Stimulated activated CD8-positive, alpha-beta memory T cell treated with anti-CD3 and anti-CD28 coated beads, Interleukin-2, amount 100 ng/mL, for 1 hour (primary cell): ENCODE measurements at regions not wholly inside any gene's neighbourhood (a gene's known extent, or its start where the extent isn't known, plus 50 kb on each side); places are given as distances from the start of the nearest gene placed in this dataset.
"Not testable (repeated sequence)": the region's sequence is repeated elsewhere in the genome, so short reads cannot be mapped to it uniquely, and the experiment has no call there.

Experiments used
- DNase-seq, 2 donors: peaks; one replicate each; pipeline ENCODE4 v3.0.0-alpha.2; 2020; ENCODE audit warnings: low read depth in 2 of 2

DNA sequence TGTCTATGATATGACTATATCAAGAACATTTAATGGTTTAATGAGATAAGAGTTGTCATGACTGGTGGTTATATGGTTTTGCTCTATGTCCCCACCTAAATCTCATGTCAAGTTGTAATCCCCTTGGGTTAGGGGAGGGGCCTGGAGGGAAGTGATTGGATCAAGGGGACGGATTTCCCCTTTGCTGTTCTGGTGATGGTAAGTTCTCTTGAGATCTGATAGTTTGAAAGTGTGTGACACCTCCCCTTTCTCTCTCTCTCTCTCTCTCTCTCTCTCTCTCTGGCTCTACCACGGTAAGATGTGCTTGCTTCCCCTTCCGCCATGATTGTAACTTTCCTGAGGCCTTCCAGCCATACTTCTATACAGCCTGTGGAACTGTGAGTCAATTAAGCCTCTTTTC is 803.4 kb downstream of the TRIML1 start:
- DNase-seq = no peak

DNA sequence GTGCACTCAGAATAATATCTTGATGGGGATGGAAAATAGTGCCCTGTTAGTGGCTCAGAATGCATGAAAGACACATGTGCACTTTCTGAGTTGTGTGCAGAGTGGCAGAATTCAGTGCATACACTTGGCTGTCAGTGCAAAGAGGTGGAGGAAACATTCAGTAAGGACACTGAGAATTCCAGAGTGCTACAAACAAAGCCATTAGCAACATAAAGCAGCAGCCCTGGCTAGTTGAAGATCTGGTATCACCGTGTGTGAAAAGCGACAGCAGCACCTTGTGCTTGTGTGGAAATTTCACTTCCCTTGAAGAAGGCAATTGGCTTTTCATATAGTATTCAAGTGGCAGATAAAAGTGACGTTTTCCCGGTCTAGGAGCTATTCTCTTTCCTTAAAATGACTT is 810.4 kb downstream of the TRIML1 start:
- no peak for DNase-seq

DNA sequence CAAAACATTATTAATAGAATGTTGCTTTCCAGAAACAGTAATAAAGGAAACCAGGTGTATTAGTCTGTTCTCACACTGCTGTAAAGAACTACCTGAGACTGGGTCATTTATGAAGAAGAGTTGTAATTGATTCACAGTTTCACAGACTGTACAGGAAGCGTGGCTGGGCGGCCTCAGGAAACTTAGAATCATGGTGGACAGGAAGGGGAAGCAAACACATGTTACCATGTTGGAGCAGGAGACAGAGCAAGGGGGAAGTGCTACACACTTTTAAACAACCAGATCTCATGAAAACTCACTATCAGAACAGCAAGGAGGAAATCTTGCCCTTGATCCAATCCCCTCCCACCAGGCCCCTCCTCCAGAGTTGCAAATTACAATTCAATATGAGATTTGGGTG is 815.8 kb downstream of the TRIML1 start:
- no peak for DNase-seq

DNA sequence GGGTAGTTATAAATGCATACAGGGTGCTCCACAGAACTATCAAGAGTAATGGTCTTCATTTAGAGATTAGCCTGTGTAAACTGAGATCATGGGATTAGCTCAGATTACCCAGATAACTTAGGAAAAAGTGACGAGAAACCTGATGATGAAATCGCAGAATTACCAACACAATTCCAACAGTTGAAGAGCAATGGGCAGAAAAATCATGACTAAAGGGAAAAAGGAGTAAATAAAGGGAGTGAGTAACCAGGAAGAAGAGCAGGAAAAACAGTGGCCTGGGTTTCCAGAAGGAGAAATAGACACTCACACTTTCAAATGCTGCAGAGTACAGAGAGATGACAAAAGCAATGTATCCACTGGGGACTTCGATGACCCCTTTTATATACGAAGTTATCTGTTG is 817.3 kb downstream of the TRIML1 start:
- DNase-seq = no peak

DNA sequence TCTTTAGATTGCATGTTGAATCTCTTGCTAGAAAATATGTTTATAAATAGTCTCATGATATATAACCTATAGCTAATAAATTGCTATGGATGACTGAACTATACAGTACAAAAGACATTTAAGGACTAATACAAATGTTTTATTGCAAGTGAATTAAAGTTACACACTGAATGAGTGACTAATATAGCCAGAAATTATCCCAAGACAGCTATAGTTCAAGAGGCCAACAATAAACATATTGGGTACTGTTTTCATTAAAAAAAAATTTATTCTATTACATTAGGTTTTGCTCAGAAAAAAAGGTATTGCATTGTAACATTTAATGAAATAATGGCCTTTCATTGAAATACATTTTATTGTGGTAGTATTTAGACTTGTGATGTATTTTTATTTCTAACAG is 819.1 kb downstream of the TRIML1 start:
- DNase-seq = no peak

DNA sequence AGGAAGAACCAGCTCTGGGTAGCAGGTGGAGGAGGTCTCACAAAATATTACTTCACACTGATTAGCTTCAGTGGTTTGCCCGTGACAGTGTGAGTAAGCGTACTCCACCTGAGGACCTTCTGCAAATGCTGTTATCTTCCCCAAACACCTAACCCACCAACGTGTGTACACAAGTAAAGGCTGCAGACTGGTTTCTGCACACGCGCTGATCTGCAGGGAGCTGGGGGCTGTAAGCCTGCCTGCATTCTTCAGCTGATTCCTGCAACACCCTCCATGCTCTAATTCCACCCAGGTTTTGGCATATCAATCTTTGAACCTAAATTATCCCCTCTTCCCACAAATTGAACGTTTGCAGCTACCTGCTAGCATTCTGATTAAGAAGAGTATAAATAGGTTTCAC is 820.2 kb downstream of the TRIML1 start:
- no peak for DNase-seq

DNA sequence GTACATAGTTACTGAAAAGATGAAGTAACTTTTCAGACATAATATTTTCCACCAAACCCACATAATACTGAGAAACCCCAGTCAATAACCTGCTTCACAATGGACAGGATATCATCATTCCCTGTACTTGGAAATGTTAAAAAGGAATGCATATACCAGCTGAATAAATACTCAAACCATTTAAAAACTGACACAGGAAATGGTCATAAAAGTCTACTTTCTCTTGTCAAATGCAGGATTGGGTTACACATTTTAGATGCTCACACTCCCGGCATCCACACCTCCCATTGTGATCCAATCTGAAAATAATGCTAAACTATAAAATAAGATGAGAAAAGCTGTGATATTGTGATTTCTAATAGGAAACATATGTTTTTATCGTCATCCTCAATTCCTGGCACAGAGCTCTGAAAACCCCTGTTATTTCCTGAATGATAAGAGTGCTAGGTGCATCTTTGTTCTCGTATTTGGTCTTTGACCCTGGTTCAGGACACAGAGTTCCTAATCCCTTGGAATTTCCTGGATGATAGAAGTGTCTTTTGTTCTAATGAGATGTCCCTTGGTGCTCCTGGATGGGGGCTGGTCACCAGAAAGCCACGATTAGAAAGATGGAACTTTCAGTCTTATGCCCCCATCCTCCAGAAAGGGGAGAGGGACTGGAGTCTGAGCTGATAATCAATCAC is 821.3 kb downstream of the TRIML1 start:
- no peak for DNase-seq

DNA sequence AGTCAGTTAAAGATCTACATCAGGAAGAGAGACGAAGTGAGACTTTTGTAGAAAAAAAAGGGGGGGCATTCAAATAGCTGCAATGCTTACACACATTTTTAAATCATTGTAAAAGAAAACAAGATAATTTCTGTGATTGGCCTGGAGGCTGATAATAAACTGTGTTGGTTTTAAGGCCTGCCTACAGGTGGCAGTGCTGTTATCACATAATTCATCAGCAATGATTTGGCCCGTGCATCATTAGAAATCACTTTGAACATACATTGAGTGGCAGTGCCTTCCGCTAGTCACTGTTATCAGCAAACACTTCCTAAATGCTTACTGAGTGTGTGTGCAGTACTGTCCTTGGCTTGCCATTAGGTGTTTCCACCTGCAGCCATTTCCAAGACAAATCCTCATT is 831.9 kb downstream of the TRIML1 start:
- DNase-seq = no peak

DNA sequence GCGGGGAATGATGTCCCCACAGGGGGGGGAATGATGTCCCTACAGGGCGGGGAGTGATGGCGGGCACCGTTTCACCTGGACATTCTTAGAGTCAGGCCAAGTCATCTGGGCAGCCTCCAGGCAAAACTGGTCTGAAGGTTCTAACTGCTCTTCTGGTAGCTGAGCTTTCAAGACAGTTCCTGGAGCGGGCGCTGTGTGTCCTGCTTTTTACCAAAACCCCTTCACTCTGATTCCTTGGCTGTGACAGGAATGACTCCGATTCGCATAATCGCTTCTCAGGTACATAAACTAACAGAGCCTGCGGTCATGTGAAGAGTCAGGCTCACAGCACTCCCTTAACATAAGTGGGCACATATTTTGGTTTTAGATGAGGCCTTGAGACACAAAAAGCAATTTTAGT is 836.0 kb downstream of the TRIML1 start:
- DNase-seq = no peak

DNA sequence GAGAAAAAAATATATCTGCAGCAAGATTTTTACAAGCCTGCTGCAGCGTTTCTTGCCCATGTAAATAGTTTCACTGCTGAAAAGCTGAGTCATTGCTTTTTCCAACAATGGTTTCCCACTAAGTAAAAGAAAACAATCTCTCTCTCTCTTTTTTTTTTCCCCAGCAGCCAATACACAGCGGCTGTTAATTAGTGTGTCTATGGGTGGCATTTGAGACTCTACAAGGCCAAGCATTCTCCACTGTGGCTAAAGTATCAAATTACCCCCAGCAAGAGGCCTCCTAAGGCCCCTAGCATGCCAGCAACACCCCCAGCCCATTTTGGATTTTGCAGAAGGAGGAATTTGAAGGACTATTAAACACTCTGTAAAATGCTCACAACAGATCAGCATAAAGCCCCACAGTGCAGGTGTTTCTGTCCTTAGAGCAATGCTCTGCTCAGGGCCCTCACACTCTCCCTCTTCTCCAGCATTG is 837.4 kb downstream of the TRIML1 start:
- DNase-seq = no peak

DNA sequence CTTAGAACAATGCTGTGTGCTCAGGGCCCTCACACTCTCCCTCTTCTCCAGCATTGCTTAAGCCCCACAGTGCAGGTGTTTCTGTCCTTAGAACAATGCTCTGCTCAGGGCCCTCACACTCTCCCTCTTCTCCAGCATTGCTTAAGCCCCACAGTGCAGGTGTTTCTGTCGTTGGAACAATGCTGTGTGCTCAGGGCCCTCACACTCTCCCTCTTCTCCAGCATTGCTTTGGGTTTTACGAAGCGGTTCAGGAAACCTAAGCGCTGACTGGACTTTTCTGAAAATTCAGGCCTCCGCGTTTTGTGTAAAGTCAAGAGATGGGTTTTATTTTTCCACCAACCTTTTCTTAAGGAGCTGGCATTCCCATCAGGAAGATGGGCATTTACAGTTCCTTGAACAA is 838.0 kb downstream of the TRIML1 start:
- not testable (repeated sequence) for DNase-seq

DNA sequence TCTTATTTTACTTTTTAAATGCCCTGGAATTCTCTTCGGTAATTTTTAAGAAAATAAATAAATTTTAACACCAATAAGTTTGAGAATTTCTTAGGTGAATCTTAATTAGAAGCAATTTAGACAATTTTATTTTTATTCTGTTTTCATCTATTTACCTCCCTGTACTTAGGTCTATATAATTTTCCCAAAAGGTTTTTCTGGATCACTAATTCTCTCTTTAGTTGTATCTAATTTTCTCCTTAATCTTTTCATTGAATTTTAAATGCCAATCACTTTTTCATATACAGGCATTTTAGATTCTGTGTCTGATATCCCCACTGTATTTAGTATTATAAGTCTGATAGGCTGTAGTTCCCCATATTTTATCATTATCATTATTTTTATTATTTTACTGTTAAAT is 845.3 kb downstream of the TRIML1 start:
- DNase-seq = no peak

DNA sequence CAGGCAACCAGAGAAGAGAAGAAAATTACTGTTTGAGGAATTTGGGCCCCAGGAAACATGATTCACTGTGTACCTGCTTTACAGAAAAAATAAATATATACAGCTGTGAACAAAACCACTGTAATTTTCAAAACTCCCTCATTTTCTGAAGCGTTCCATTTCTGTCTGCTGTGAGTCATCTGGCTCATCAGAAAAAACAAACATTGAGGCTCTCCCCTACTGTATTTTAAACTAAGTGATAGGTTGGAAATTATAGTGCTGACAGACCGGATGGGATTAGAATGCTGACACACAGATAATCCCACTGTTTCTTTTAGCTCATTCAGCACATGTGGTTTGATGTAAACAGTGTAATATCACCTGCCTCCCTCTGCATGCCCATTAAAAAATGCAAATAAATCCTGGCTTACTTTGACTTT is 847.0 kb downstream of the TRIML1 start:
- DNase-seq = no peak

DNA sequence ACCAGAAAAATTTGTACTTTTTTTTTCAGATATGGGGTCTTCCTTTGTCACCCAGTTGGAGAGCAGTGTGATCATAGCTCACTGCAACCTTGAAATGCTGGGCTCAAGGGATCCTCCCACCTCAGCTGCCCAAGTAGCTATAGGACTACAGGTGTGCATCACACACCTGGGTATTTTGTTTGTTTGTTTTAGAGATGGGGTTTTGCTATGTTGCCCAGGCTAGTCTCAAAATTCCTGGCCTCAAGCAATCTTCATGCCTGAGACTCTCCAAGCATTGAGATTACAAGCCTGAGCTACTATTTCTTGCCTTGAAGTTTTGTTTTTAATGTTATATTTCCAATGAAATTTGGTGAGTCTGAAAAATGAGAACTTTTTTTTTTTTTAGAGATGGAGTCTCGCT is 847.8 kb downstream of the TRIML1 start:
- DNase-seq = no peak

DNA sequence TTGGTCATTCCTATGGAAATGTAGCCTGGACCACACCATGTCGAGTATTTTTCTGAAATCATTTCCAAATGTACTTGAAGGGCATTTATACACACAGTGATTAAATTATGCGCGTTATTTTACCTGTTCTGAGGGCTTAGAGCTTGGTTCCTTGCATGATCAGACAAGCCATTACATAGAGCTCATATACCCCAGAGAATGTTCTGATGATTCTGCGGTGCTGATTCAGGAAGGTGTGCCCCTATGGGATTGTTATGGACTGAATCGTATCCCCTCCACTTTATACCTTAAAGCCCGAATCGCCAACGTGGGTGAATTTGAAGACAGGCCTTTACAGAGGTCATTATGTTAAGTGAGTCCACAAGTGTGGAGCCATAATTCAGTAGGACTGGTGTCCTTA is 848.9 kb downstream of the TRIML1 start:
- DNase-seq = no peak

DNA sequence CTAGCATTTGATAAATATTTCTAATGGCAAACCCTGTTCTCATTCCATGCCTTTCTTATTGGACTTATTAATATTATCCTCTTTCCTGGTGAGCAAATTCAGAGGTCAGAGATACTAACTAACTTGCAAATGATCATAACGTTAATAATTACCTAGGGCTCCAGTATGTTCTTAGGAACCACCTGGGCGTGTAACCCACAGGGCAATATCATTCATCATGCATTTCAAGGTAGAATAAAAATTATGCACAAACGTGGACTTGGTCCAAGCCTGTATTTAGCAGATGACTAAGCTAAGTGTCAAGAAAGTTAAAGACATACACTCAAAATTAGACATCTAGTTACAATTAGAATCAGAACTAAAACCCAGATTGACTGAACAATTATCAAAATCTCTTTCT is 850.1 kb downstream of the TRIML1 start:
- DNase-seq = no peak

DNA sequence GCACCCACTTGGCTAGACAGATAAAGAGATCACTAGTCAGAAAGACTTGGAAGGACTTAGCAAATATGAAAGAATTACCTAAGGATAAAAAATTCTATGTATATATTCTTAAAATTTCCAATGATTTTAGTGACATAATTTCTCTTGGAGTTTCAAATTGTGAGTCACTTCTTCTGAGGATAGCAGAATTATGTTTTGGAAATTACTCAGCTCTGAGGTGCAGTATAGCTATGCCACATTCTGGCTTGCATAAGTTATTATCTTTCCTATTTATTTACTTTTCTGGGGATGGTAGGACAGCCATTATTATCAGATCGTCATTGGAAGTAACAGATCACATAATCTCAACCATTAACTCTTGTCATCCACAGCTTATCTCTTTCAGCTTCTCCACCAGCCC is 853.5 kb downstream of the TRIML1 start:
- no peak for DNase-seq

DNA sequence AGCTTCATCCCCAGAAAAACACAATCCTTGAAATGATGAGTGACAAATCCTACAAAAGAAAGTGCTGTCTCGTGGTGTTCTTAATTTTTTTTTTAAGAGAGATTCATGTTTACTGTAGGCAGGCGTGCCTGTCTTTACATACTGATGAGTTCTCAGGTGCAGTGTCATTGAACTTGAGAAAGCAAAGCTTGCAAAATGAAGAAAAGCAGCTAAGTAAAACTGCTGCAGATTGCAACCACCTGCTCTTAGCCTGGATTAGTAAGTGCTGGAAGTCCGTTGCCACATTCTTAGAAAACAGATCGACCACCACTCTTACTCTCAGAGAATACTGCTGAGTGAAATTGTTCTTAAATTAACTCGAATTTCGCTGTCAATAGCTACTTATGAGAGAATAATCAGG is 854.6 kb downstream of the TRIML1 start:
- DNase-seq = no peak

DNA sequence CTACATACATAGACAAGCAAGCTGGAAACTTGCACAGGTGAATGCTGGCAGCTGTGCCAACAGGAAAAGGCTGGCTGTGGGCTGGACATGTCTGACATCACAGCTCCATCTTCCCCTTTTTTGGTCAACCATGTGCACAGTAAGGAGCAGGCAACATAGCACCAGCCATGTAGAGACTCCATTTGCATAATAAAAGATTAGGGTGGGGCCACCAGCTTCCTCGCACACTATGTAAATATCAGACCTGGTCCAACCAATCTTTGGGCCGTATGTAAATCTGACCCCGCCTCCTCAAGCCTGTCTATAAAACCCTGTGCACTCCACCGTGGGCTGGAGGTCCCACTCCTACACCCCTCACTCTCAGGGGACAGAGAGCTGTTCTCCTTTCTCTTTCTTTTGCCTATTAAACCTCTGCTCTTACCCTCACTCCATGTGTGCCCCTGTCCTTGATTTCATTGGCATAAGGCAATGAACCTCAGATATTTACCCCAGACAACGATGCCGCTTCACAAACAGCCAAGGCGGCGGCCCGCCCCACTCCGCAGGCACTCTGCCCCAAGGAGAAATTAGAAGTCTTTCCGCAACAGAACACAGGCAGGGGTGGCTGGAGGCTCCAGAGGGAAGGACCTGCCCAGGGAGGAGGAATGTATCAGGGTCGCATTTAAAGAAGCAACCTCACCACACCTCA is 862.2 kb downstream of the TRIML1 start:
- no peak for DNase-seq

DNA sequence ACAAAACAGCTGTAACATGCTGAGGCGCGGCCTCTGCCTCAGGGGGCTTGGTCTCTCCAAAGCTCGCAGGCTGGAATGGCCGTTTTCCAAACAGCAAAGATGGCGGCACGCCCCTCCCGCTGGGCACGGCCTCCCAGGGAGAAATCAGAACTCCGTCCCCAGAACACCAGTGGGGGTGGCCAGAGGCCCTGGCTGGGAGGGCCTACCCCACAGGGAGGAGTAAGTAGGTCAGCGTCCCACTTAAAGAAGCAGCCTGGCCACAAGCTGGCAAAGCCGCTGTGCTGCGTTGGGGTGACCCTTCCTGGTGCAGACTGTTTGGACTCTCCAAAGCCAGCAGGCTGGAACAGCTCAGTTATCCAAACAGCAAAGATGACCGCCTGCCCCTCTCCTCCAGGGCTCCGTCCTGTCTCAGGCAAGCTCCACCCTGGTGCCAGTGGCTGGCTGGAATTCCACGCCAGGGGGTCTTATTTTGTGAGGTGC is 862.8 kb downstream of the TRIML1 start:
- no peak for DNase-seq

DNA sequence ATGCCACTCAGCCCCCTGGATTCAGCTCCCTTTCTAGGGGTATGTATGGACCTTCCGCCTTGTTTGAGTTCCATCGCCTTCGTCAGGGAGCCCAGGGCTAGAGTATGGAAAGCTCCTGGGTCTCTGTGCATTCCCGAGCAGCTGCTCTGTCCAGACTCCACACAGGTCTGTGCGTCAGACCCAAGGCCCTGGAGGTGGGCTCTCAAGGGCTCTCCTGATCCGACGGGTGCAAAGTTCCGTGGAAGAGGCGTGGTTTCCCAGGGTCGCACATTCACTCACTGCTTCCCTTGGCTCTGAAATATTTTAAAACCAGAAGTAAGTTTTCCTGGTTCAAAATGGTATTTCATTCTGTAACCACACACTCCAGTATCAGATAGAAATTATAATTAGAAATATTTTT is 863.2 kb downstream of the TRIML1 start:
- DNase-seq = no peak

DNA sequence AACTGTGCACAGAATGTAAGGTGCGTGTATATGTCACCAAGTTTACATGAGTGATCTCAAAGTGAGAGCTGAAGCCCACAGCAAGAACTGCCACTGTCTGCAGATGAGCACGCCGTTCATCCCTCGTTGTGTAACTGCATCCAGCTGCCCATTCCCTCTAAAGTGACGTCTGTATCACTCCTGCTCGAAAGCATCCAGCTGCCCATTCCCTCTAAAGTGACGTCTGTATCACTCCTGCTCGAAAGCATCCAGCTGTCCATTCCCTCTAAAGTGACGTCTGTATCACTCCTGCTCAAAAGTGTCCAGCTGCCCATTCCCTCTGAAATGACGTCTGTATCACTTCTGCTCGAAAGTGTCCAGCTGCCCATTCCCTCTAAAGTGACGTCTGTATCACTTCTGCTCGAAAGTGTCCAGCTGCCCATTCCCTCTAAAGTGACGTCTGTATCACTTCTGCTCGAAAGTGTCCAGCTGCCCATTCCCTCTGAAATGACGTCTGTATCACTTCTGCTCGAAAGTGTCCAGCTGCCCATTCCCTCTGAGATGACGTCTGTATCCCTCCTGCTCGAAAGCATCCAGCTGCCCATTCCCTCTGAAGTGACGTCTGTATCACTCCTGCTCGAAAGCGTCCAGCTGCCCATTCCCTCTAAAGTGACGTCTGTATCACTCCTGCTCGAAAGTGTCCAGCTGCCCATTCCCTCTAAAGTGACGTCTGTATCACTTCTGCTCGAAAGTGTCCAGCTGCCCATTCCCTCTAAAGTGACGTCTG is 871.4 kb downstream of the TRIML1 start:
- not testable (repeated sequence) for DNase-seq

DNA sequence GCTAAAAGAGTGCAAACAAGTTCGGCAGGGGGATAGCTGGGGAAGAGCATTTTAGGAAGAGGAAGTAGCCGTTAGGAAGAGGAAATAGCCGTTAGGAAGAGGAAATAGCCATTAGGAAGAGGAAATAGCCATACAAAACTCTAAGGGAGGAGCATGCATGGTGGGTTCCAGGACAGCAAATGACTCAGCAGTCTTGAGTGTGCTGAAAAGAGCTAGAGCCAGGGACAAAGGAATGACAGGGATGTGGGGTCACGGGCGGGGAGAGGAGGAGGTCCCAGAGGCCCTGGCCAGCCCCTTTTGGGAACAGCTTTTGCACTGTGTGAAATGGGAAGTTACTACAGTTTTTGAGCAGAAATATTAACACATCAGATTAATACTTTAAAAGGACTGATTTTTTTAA is 882.6 kb downstream of the TRIML1 start:
- no peak for DNase-seq
